GM12801 (cell line): ENCODE measurements at regions not wholly inside any gene's neighbourhood (a gene's known extent, or its start where the extent isn't known, plus 50 kb on each side); places are given as distances from the start of the nearest gene placed in this dataset.

Experiments used
- CTCF ChIP-seq: IDR thresholded peaks from one replicate; pipeline ENCODE4 v1.5.1; 2011; ENCODE audit warnings: control low read depth; ENCODE audit not compliant: insufficient read length; ENCODE audit errors: extremely low read depth

GRCh38 chr2:58665154-58665553 lies 424.0 kb upstream of the FANCL start:
- TF ChIP-seq CTCF: no peak

GRCh38 chr2:58664523-58665151 lies 423.5 kb upstream of the FANCL start:
- no peak for TF ChIP-seq CTCF

GRCh38 chr2:58660046-58660445 lies 418.9 kb upstream of the FANCL start:
- TF ChIP-seq CTCF: no peak

- no peak for TF ChIP-seq CTCF
Measured at GRCh38 chr2:58655152-58655551, 414.0 kb upstream of the FANCL start.

- TF ChIP-seq CTCF: no peak
Measured at GRCh38 chr2:58651930-58652329, 410.8 kb upstream of the FANCL start.

- no peak for TF ChIP-seq CTCF
Measured at GRCh38 chr2:58650781-58651180, 409.7 kb upstream of the FANCL start.

GRCh38 chr2:58649756-58650155 lies 408.6 kb upstream of the FANCL start:
- TF ChIP-seq CTCF: no peak
